ENCODE measurements at regions not wholly inside any gene's neighbourhood (a gene's known extent, or its start where the extent isn't known, plus 50 kb on each side); places are given as distances from the start of the nearest gene placed in this dataset.

DNA sequence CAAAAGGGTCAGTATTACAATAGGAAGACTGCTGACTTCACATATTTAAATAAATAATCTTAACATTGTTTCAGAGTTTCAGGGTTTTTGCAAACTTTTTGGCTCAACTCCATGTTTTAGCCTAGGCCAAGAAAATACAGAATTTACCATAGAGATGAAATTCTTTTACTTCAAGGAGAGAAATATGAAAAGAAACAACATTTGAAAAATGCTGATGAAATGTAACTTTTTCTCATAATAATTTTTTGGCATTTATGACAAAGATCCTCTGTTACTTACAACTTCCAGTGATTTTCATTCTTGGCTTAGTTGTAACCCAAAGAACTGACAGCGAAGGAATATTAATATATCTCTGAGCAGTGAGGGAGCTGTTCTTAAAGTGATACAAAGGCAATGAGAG, 316.1 kb upstream of the EMCN start:
- no peak for TF ChIP-seq CTCF (IDR thresholded peaks at IDR 0.05)
- no peak for TF ChIP-seq POLR2A (IDR thresholded peaks at IDR 0.05)

Data from thyroid gland (tissue), 4 donors.